Liver (tissue), 8 donors: ENCODE measurements at regions not wholly inside any gene's neighbourhood (a gene's known extent, or its start where the extent isn't known, plus 50 kb on each side); places are given as distances from the start of the nearest gene placed in this dataset.

Experiments used
- DNase-seq: peaks from one replicate; pipeline ENCODE4 v3.0.0-alpha.2; 2017; ENCODE audit warnings: low spot score
- H3K27ac ChIP-seq, 2 donors: one replicate each; pipeline ENCODE4 v1.7.0; 2013; ENCODE audit warnings: inconsistent platforms in 2 of 2, low read length in 2 of 2, control low read depth in 1 of 2, low read depth in 1 of 2, mild to moderate bottlenecking in 1 of 2
- H3K27me3 ChIP-seq, 4 donors: one replicate each; pipeline versions ENCODE4 v1.6.1 to v1.7.0; 2013; ENCODE audit warnings: low read length in 3 of 4, inconsistent platforms in 1 of 4, mild to moderate bottlenecking in 1 of 4, moderate library complexity in 1 of 4; ENCODE audit not compliant: control insufficient read depth in 4 of 4, insufficient read depth in 4 of 4
- H3K36me3 ChIP-seq, 4 donors: one replicate each; pipeline versions ENCODE4 v1.6.1 to v1.7.0; 2013; ENCODE audit warnings: low read length in 3 of 4, mild to moderate bottlenecking in 3 of 4, low read depth in 1 of 4, moderate library complexity in 1 of 4; ENCODE audit not compliant: control insufficient read depth in 4 of 4, insufficient read depth in 3 of 4
- H3K4me1 ChIP-seq, 4 donors: one replicate each; pipeline versions ENCODE4 v1.6.1 to v1.7.0; 2013; ENCODE audit warnings: low read length in 3 of 4, mild to moderate bottlenecking in 3 of 4, moderate library complexity in 1 of 4; ENCODE audit not compliant: control insufficient read depth in 4 of 4, insufficient read depth in 4 of 4
- H3K4me3 ChIP-seq, 3 donors: one replicate each; pipeline versions ENCODE4 v1.6.1 to v1.7.0; 2013; ENCODE audit warnings: low read length in 3 of 3, control low read depth in 1 of 3, low read depth in 1 of 3, mild to moderate bottlenecking in 1 of 3
- H3K9ac ChIP-seq, 2 donors: one replicate each; pipeline ENCODE4 v1.7.0; 2013; ENCODE audit warnings: low read length in 2 of 2, mild to moderate bottlenecking in 2 of 2, moderate library complexity in 2 of 2, control low read depth in 1 of 2, low read depth in 1 of 2
- H3K9me3 ChIP-seq, 4 donors: one replicate each; pipeline versions ENCODE4 v1.6.1 to v1.7.0; 2013; ENCODE audit warnings: low read length in 3 of 4; ENCODE audit not compliant: control insufficient read depth in 4 of 4
- ATF3 ChIP-seq: IDR thresholded peaks from 2 replicates; pipeline ENCODE4 v1.6.1; 2016; ENCODE audit warnings: antibody characterized with exemption
- CTCF ChIP-seq: fragments of 150-350 bp; IDR thresholded peaks from 2 replicates; pipeline ENCODE4 v1.5.1; 2017; ENCODE audit warnings: improper control_type of control experiment, low read depth, low read length; ENCODE audit not compliant: missing input control
- EGR1 ChIP-seq, 2 donors: IDR thresholded peaks; 2 replicates each; pipeline ENCODE4 v1.6.1; 2016 to 2018; ENCODE audit warnings: antibody characterized with exemption in 2 of 2, low read depth in 2 of 2
- FOXA1 ChIP-seq: IDR thresholded peaks from 2 replicates; pipeline ENCODE4 v1.6.1; 2016; ENCODE audit warnings: antibody characterized with exemption
- FOXA2 ChIP-seq: IDR thresholded peaks from 2 replicates; pipeline ENCODE4 v1.6.1; 2016; ENCODE audit warnings: antibody characterized with exemption
- GABPA ChIP-seq, 2 donors: IDR thresholded peaks in 1 of 2; conservative IDR thresholded peaks in 1 of 2; 2 replicates each; pipeline ENCODE4 v1.6.1; 2016; ENCODE audit warnings: antibody characterized with exemption in 2 of 2, mild to moderate bottlenecking in 1 of 2, moderate library complexity in 1 of 2
- HNF4A ChIP-seq, 2 donors: conservative IDR thresholded peaks; 2 replicates each; pipeline ENCODE4 v1.6.1; 2016; ENCODE audit warnings: antibody characterized with exemption in 2 of 2, mild to moderate bottlenecking in 2 of 2
- JUND ChIP-seq, 2 donors: IDR thresholded peaks; 2 replicates each; pipeline ENCODE4 v1.6.1; 2016; ENCODE audit warnings: antibody characterized with exemption in 2 of 2
- MAX ChIP-seq: IDR thresholded peaks from 2 replicates; pipeline ENCODE4 v1.6.1; 2016; ENCODE audit warnings: antibody characterized with exemption
- NR2F2 ChIP-seq: IDR thresholded peaks from 2 replicates; pipeline ENCODE4 v1.6.1; 2016; ENCODE audit warnings: antibody characterized with exemption
- RAD21 ChIP-seq, 2 donors: IDR thresholded peaks; 2 replicates each; pipeline ENCODE4 v1.6.1; 2016; ENCODE audit warnings: antibody characterized with exemption in 2 of 2, mild to moderate bottlenecking in 2 of 2
- REST ChIP-seq: IDR thresholded peaks from 2 replicates; pipeline ENCODE4 v1.6.1; 2016; ENCODE audit warnings: antibody characterized with exemption, mild to moderate bottlenecking
- SP1 ChIP-seq: IDR thresholded peaks from 2 replicates; pipeline ENCODE4 v1.6.1; 2018; ENCODE audit warnings: antibody characterized with exemption, mild to moderate bottlenecking
- TAF1 ChIP-seq: conservative IDR thresholded peaks from 2 replicates; pipeline ENCODE4 v1.6.1; 2016; ENCODE audit warnings: antibody characterized with exemption, mild to moderate bottlenecking
- YY1 ChIP-seq: IDR thresholded peaks from 2 replicates; pipeline ENCODE4 v1.6.1; 2016; ENCODE audit warnings: antibody characterized with exemption, mild to moderate bottlenecking
- ZBTB33 ChIP-seq: IDR thresholded peaks from 2 replicates; pipeline ENCODE4 v1.6.1; 2016; ENCODE audit warnings: antibody characterized with exemption
- WGBS: extraction: QIAGEN DNeasy Blood & Tissue Kit; methylation state at CpG from one replicate; pipeline ENCODE4 v1.1.7; 2013; 5-methylcytosine and 5-hydroxymethylcytosine counted together
- donor health status: healthy.
- donor health status: healthy.
- donor health status: healthy.
- donor health status: healthy.
- donor health status: healthy.

GRCh38 chr2:12325806-12326205 is 390.9 kb upstream of the TRIB2 start:
- TF ChIP-seq SP1: no peak
- no peak for TF ChIP-seq FOXA2
- TF ChIP-seq FOXA1: no peak
- TF ChIP-seq ATF3: no peak
- no peak for TF ChIP-seq TAF1
- TF ChIP-seq CTCF: no peak
- TF ChIP-seq YY1: no peak
- Histone ChIP-seq H3K36me3 (no peaks in the 10 kb centered on the region), H3K9me3 (no peaks in the 10 kb centered on the region), H3K27ac (no peak overlapping the region), H3K27me3 (peaks cover 0 to 2% (median 0%) of the 10 kb centered on the region in 4 donors), H3K4me1 (no peaks in the 10 kb centered on the region), H3K4me3 (no peak overlapping the region), H3K9ac (no peak overlapping the region)
- no peak for DNase-seq
- 85% methylated on average over 9 of the region's 9 CpGs for WGBS

GRCh38 chr2:12326449-12327190 is 390.1 kb upstream of the TRIB2 start:
- Histone ChIP-seq H3K36me3 (no peaks in the 10 kb centered on the region), H3K4me3 (no peak overlapping the region), H3K4me1 (no peaks in the 10 kb centered on the region), H3K27me3 (peaks cover 0 to 2% (median 0%) of the 10 kb centered on the region in 4 donors), H3K9ac (no peak overlapping the region), H3K9me3 (no peaks in the 10 kb centered on the region), H3K27ac (no peak overlapping the region)
- 72% methylated on average over 12 of the region's 12 CpGs for WGBS
- TF ChIP-seq RAD21 (IDR thresholded peaks at IDR 0.05): peak; percentile 33 to 73
- TF ChIP-seq FOXA1: no peak
- no peak for DNase-seq

- no peak for DNase-seq
- Histone ChIP-seq H3K27me3 (no peaks in the 10 kb centered on the region), H3K9ac (no peak overlapping the region), H3K4me3 (no peak overlapping the region), H3K4me1 (no peaks in the 10 kb centered on the region), H3K36me3 (no peaks in the 10 kb centered on the region), H3K27ac (no peak overlapping the region), H3K9me3 (peaks cover 0 to 2% (median 0%) of the 10 kb centered on the region in 4 donors)
- 91% methylated on average over 3 of the region's 3 CpGs for WGBS
- TF ChIP-seq ZBTB33 (no peak), ATF3 (no peak), YY1 (no peak), FOXA1 (no peak), REST (no peak), JUND (IDR thresholded peaks at IDR 0.05) (no peak), RAD21 (IDR thresholded peaks at IDR 0.05) (no peak), EGR1 (IDR thresholded peaks at IDR 0.05; ENCODE audit: low read depth in 2 of 2) (no peak), HNF4A (conservative IDR thresholded peaks at IDR 0.05) (no peak), TAF1 (no peak), SP1 (no peak), CTCF (no peak), NR2F2 (no peak), FOXA2 (no peak), GABPA (IDR thresholded peaks at IDR 0.05 in 1 of 2, conservative IDR thresholded peaks at IDR 0.05 in 1 of 2) (no peak), MAX (no peak)
Measured at GRCh38 chr2:12330916-12331315, 385.8 kb upstream of the TRIB2 start.
